Ammon's horn (tissue), 1 donor: ENCODE measurements at regions not wholly inside any gene's neighbourhood (a gene's known extent, or its start where the extent isn't known, plus 50 kb on each side); places are given as distances from the start of the nearest gene placed in this dataset.

Source experiments
- DNase-seq: peaks from one replicate; pipeline ENCODE4 v3.0.0-alpha.2; 2016; ENCODE audit warnings: low spot score

DNA sequence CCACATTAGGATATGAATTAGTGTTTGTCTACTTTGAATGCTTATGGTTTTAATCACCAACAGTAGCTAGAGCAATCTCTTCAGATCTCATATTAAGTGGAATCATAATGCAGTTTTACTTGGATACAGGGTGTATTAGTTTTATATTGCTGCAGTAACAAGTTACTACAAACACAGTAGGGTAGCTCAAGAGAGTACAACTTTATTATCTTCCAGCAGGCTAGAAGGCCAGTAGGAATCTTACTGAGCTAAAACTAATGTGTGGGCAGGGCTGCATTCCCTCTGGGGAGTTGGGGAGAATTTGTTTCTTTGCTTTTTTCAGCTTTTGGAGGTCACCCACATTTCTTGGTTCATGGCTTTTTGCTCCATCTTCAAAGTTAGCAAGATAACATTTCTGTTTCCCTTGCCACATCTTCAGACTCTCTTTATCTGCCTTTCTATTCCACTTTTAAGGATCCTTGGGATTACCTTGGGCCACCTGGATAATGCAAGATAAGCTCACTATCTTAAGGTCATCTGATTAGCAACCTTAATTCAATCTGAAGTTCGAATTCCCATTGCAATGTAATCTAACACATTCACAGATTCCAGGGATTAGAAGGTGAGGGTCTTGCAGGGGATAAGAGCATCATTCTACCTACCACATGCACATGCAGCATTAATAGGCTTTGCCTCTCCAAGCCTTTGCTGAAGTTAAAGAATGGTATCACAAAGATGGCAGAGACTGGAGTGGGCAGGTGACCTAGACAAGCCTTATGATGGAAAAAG lies 134.1 kb upstream of the SLC10A2 start:
- no peak for DNase-seq

DNA sequence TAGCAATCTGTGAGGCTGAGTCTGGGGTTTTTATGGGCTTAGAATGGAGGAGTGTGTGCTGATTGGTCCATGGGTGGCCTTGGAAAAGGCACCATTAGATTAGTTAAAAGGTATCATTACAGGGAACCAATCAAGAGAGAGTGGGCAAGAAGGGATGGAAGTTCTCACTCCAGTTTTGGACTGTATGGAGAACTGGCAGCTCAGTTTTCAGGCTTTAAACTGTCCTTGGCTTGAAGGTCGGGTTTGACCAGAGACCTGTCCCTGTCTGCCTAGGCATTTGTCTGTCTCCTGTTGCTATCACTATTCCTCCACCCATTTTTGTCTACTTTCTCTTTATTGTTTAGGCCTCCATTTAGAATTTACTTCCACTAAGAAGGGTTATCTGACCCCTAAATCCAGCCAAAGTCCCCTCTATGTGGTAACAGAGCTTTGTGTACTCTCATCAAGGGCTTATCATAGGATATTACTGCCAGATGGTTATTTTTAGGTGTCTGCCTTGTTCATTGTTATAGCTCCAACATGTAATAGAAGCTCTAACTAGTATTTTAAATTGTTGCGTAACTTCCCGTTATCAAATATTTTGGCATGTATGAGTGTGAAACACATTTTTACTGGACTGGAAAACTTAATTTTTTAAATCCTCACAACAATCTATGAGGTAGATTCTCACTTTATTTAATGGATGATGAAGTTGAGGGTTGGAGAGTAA lies 133.3 kb upstream of the SLC10A2 start:
- DNase-seq = no peak

DNA sequence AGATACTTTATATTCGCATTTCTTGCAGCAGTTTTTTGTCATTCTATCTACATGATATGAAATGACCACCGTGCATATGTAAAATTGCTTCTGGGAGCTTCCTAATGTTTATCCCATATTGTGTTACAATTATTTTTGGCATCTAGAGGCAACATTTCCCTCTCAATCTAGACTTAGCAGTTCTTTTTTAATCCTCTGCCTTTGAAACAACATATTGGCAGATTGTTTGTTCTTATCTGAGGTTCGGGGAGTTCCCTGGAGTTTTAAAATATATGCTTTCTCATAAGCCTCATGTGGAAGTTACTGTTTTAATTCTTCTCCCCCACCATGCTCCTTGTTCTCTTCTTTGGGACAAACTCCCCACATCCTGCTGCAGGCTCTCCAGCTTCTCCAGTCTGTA lies 130.1 kb upstream of the SLC10A2 start:
- DNase-seq = no peak

- no peak for DNase-seq
These were observed 129.5 kb upstream of the SLC10A2 start for GRCh38 chr13:103195762-103196161.

- DNase-seq = no peak
These were observed 128.7 kb upstream of the SLC10A2 start for GRCh38 chr13:103194871-103195270.

DNA sequence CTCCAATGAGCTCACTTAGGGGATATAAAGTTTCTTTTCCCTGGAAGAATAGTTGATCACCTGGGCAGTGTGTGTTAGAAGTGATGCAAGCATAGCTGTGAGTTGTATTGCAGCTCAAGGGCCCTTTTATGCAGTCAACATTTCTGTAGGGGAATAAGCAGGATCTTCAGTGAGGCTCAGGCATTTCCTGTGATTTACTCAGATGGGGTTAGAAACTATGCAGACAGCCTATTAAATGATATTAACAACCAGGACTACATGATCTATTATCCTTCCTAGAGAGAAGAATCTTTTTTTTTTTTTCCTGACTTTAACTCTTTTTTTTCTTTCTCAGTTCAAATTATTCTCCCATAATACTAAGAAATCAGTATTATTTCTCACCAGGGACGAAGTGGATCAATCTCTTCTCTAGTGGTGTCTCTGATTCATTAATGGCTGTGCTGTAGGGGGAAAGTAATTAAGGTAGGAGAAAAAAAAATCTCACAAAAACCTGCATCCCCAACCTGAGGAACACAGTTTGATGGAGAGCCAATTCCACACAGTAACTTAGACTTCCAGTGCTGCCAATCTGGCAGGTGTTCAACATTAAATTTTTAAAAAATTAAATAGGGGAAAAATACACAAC lies 126.4 kb upstream of the SLC10A2 start:
- DNase-seq = no peak

DNA sequence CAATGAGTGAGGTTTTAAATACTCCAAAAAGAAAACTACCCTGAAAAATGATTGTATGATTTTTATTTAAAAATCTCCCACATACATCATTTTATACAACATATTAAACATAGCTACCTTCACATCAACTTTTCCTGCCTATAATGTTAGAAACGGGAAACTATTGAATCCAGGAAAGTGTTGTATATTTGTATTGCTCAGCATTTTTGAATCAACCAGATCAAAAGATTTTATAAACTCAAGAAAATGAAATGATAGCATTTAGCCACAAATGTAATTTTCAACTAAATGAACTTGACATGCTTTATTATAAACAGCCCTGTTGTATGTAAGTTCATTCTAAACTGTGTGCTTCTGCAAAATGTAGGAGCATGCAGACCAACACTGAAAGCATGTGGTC lies 124.6 kb upstream of the SLC10A2 start:
- DNase-seq = no peak

GRCh38 chr13:103188713-103189326 lies 122.6 kb upstream of the SLC10A2 start:
- DNase-seq = no peak

DNA sequence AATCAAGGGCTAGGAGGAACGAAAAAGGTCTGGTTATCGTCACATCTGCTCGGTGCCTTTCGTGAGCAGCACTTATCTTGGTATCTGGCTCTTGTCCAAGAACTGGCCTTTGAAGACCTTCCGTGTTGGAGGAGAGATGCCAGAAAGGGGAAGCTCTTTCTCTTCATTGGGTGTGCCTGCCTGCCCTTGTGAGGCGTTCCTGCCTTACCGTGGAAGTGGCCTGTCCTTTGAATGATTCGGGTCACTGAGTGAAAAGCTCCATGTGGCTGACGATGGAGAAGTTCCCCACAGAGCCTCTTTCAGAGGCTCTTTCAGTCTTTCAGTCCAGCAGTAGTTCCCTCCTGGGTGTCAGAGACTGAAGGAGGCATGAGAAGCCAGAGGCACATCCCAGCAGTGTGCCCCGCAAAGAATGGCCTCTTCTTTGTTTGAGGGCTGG lies 121.5 kb upstream of the SLC10A2 start:
- no peak for DNase-seq

DNA sequence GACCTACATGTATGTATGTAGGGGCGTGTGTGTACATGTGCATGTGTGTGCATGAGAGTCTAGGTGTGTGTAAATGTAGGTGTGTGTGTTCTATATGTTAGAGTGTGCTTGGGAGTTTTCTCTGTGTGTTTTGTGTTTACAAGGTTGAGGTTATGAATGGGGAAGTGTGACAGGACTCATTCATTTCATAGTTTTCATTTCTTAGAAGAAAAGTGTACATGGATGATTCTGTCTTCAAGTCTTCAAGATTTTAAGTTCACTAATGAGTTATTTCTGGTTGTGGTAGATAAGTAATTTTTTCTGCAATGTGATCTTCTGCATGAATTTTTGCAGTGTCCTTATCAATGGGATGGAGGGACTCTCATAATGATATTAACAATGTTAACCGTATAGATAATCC lies 118.2 kb upstream of the SLC10A2 start:
- DNase-seq = no peak

DNA sequence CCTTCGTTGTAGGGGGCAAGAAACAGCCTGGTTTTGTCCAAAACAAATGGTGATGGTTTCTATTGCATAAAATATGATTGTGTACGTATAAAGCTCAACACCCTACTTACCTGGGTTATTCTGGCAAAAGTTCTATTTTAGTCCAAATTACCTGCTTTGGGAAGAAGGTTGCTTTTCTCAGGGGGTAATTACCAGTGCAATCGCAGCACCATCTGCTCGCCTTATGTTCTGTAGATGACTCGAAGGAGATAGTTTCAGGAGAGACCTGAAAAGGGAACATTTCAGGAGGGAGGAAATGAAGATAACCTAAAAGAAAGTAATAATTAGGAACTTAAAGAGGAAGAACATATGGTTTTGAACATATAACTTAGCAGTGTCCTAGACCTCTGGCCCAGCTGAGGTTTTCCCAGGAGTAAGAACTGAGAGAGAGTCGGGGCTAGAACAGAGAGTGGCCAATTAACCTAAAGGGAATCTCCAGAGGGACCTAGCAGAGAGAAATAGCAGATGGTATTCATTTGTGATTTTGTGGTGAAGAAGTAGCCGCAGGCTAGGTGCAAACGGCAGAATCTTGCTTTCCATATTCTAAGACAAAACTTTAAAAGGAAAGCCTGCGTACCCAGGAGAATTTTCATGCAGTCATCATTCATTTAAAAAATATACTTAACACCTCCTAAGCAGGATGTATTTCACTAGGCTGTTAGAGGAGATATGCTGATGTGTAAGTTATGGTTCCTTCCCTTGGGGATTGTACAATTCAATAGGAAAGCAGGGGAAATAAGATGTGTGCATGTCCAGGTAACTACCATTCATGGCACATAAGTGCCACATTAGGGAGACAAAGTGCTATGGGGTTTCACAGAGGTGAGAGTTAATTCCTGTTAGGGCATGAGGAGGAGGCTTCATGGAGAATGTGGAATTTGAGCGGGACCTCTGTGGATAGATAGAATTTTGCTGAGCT lies 113.0 kb upstream of the SLC10A2 start:
- DNase-seq = no peak

GRCh38 chr13:103174966-103175365 lies 108.7 kb upstream of the SLC10A2 start:
- DNase-seq = no peak

DNA sequence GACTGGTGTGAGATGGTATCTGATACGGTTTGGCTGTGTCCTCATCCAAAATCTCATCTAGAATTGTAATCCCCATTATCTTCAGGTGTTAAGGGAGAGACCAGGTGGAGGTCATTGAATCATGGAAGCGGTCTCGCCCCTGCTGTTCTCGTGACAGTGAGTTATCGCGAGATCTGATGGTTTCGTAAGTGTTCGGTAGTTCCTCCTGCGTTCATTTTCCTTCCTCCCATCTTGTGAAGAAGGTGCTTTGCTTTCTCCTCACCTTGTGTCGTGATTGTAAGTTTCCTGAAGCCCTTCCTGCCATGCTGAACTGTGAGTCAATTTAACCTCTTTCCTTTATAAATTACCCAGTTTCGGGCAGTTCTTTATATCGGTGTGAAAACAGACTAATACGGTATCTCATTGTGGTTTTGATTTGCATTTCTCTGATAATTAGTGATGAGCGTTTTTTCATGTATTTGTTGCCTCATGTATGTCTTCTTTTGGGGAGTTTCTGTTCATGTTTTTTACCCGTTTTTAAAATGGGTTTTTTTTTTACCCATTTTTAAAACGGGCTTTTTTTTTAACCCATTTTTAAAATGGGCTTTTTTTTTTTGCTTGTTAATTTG lies 102.8 kb upstream of the SLC10A2 start:
- no peak for DNase-seq

GRCh38 chr13:103164251-103164650 lies 98.0 kb upstream of the SLC10A2 start:
- DNase-seq = no peak

GRCh38 chr13:103161476-103161875 lies 95.3 kb upstream of the SLC10A2 start:
- no peak for DNase-seq

DNA sequence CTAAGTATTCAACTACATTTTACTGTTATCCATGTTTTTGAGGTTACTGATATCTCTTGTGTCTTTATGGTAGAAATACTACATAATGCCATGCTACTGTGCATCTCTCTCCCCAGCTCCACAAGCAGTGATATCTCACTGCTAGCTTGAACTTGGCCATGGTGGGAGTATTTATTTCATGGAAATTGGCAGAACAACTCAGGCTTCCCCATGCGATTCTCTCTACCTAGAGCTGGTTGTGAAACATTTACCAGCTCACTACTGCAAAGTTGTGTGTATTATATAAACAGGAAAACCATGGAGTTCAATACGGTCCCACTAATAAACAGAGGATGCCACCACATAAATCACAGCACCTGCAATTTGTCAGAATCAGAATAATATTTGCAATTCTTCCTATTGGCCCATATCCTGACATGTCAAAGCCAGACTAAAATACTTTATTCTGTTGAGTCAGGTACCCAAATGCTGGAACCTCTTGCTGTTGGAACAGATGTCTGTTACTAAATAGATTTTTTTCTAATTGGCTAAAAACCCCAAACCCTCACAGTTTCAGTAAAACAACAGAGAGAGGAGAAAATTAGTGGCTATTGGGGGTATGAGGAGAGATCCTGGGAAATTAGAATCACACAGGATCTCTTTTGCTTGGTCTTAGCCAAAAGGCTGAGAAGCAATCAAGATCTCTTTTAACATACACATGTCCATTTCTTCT lies 91.4 kb upstream of the SLC10A2 start:
- peak; percentile 15 for DNase-seq

- no peak for DNase-seq
These were observed 90.8 kb upstream of the SLC10A2 start for GRCh38 chr13:103157016-103157415.

GRCh38 chr13:103156346-103156998 lies 90.3 kb upstream of the SLC10A2 start:
- DNase-seq = no peak

DNA sequence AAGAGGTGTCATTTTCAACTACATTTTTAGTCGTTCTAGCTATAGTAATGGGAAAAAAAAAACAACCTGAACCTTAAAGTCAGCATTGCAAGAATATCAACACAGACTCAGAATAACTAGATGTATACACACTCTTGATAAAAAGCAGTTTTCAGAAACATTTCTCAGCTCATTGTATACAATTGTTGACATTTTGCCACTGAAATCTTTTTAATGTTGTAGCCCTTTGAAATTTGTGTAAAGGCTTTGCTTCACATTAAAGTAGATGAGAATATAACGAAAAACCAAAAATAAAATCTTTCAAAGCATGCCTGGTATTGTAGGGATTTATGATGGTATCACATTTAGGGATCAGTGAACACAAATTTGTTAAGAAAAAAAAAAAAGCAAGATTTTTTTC lies 87.2 kb upstream of the SLC10A2 start:
- no peak for DNase-seq

- no peak for DNase-seq
These were observed 81.7 kb upstream of the SLC10A2 start for GRCh38 chr13:103147961-103148360.
